T-helper 1 cell treated with Interleukin-12 subunit alpha and Interleukin-12 subunit beta and Interleukin-4 antibody, amounts not matched to agents 30 μg/mL and 1 μg/mL, for 36 hours (primary cell): ENCODE measurements at regions not wholly inside any gene's neighbourhood (a gene's known extent, or its start where the extent isn't known, plus 50 kb on each side); places are given as distances from the start of the nearest gene placed in this dataset.

Source experiments
- H3K27ac Mint-ChIP-seq: one replicate; pipeline ENCODE4 v1.8.0; 2021; ENCODE audit warnings: mild to moderate bottlenecking, mixed read lengths
- H3K27me3 Mint-ChIP-seq: one replicate; pipeline ENCODE4 v1.8.0; 2021; ENCODE audit warnings: low read depth, mixed read lengths
- H3K36me3 Mint-ChIP-seq: one replicate; pipeline ENCODE4 v1.8.0; 2021; ENCODE audit warnings: low read depth, mixed read lengths
- H3K4me1 Mint-ChIP-seq: one replicate; pipeline ENCODE4 v1.8.0; 2021; ENCODE audit warnings: low read depth, mixed read lengths
- H3K4me3 Mint-ChIP-seq: one replicate; pipeline ENCODE4 v1.8.0; 2021; ENCODE audit warnings: mild to moderate bottlenecking, moderate library complexity, mixed read lengths
- H3K9me3 Mint-ChIP-seq: one replicate; pipeline ENCODE4 v1.8.0; 2021; ENCODE audit warnings: mixed read lengths

- H3K4me3 Mint-ChIP-seq = no peak overlapping the region
- H3K9me3 Mint-ChIP-seq = peaks cover 11% of the 10 kb centered on the region
- H3K4me1 Mint-ChIP-seq = no peaks in the 10 kb centered on the region
- H3K27me3 Mint-ChIP-seq = no peaks in the 10 kb centered on the region
- no peak overlapping the region for H3K27ac Mint-ChIP-seq
- H3K36me3 Mint-ChIP-seq = no peaks in the 10 kb centered on the region
These were observed 406.2 kb downstream of the EFNB2 start for GRCh38 chr13:106129273-106129672.

GRCh38 chr13:106122234-106122633 is 413.2 kb downstream of the EFNB2 start:
- no peaks in the 10 kb centered on the region for H3K9me3 Mint-ChIP-seq
- H3K27me3 Mint-ChIP-seq = no peaks in the 10 kb centered on the region
- H3K4me1 Mint-ChIP-seq = no peaks in the 10 kb centered on the region
- no peak overlapping the region for H3K27ac Mint-ChIP-seq
- no peak overlapping the region for H3K4me3 Mint-ChIP-seq
- H3K36me3 Mint-ChIP-seq = no peaks in the 10 kb centered on the region

GRCh38 chr13:106121173-106121754 is 414.2 kb downstream of the EFNB2 start:
- Mint-ChIP-seq H3K27ac (no peak overlapping the region), H3K27me3 (no peaks in the 10 kb centered on the region), H3K4me3 (no peak overlapping the region), H3K36me3 (no peaks in the 10 kb centered on the region), H3K9me3 (no peaks in the 10 kb centered on the region), H3K4me1 (no peaks in the 10 kb centered on the region)

- no peak overlapping the region for H3K27ac Mint-ChIP-seq
- H3K4me3 Mint-ChIP-seq = no peak overlapping the region
- no peaks in the 10 kb centered on the region for H3K27me3 Mint-ChIP-seq
- no peaks in the 10 kb centered on the region for H3K36me3 Mint-ChIP-seq
- no peaks in the 10 kb centered on the region for H3K4me1 Mint-ChIP-seq
- H3K9me3 Mint-ChIP-seq = no peaks in the 10 kb centered on the region
These were observed 416.5 kb downstream of the EFNB2 start for GRCh38 chr13:106118996-106119395.

GRCh38 chr13:106118050-106118449 is 417.4 kb downstream of the EFNB2 start:
- Mint-ChIP-seq H3K36me3 (no peaks in the 10 kb centered on the region), H3K4me3 (no peak overlapping the region), H3K27ac (no peak overlapping the region), H3K4me1 (no peaks in the 10 kb centered on the region), H3K27me3 (no peaks in the 10 kb centered on the region), H3K9me3 (no peaks in the 10 kb centered on the region)

- H3K4me3 Mint-ChIP-seq = no peak overlapping the region
- H3K27ac Mint-ChIP-seq = no peak overlapping the region
- H3K4me1 Mint-ChIP-seq = no peaks in the 10 kb centered on the region
- H3K9me3 Mint-ChIP-seq = no peaks in the 10 kb centered on the region
- no peaks in the 10 kb centered on the region for H3K27me3 Mint-ChIP-seq
- no peaks in the 10 kb centered on the region for H3K36me3 Mint-ChIP-seq
These were observed 417.8 kb downstream of the EFNB2 start for GRCh38 chr13:106117640-106118039.

GRCh38 chr13:106117035-106117434 is 418.4 kb downstream of the EFNB2 start:
- Mint-ChIP-seq H3K9me3 (no peaks in the 10 kb centered on the region), H3K27ac (no peak overlapping the region), H3K36me3 (no peaks in the 10 kb centered on the region), H3K4me3 (no peak overlapping the region), H3K27me3 (no peaks in the 10 kb centered on the region), H3K4me1 (no peaks in the 10 kb centered on the region)

- no peaks in the 10 kb centered on the region for H3K9me3 Mint-ChIP-seq
- no peak overlapping the region for H3K4me3 Mint-ChIP-seq
- H3K27me3 Mint-ChIP-seq = no peaks in the 10 kb centered on the region
These were observed 420.4 kb downstream of the EFNB2 start for GRCh38 chr13:106115081-106115480.

GRCh38 chr13:106113796-106114195 is 421.7 kb downstream of the EFNB2 start:
- H3K9me3 Mint-ChIP-seq = no peaks in the 10 kb centered on the region
- H3K27ac Mint-ChIP-seq = no peak overlapping the region
- no peak overlapping the region for H3K4me3 Mint-ChIP-seq
- H3K27me3 Mint-ChIP-seq = no peaks in the 10 kb centered on the region
- no peaks in the 10 kb centered on the region for H3K4me1 Mint-ChIP-seq
- H3K36me3 Mint-ChIP-seq = no peaks in the 10 kb centered on the region

More at GRCh38 chr13:106115081-106115480, 420.4 kb downstream of the EFNB2 start:
- Mint-ChIP-seq H3K36me3 (no peaks in the 10 kb centered on the region), H3K27ac (no peak overlapping the region), H3K4me1 (no peaks in the 10 kb centered on the region)

GRCh38 chr13:106112191-106112590 is 423.3 kb downstream of the EFNB2 start:
- Mint-ChIP-seq H3K4me3 (no peak overlapping the region), H3K9me3 (no peaks in the 10 kb centered on the region), H3K36me3 (no peaks in the 10 kb centered on the region), H3K4me1 (no peaks in the 10 kb centered on the region), H3K27me3 (no peaks in the 10 kb centered on the region), H3K27ac (no peak overlapping the region)

- no peak overlapping the region for H3K27ac Mint-ChIP-seq
- no peaks in the 10 kb centered on the region for H3K27me3 Mint-ChIP-seq
- H3K36me3 Mint-ChIP-seq = no peaks in the 10 kb centered on the region
- no peaks in the 10 kb centered on the region for H3K9me3 Mint-ChIP-seq
- no peak overlapping the region for H3K4me3 Mint-ChIP-seq
- no peaks in the 10 kb centered on the region for H3K4me1 Mint-ChIP-seq
These were observed 425.1 kb downstream of the EFNB2 start for GRCh38 chr13:106110241-106110855.

- Mint-ChIP-seq H3K36me3 (no peaks in the 10 kb centered on the region), H3K4me3 (no peak overlapping the region), H3K27ac (no peak overlapping the region), H3K9me3 (no peaks in the 10 kb centered on the region), H3K27me3 (no peaks in the 10 kb centered on the region), H3K4me1 (no peaks in the 10 kb centered on the region)
These were observed 426.1 kb downstream of the EFNB2 start for GRCh38 chr13:106109391-106109791.

- no peaks in the 10 kb centered on the region for H3K36me3 Mint-ChIP-seq
- no peaks in the 10 kb centered on the region for H3K9me3 Mint-ChIP-seq
- no peak overlapping the region for H3K4me3 Mint-ChIP-seq
- no peaks in the 10 kb centered on the region for H3K4me1 Mint-ChIP-seq
- no peak overlapping the region for H3K27ac Mint-ChIP-seq
- H3K27me3 Mint-ChIP-seq = no peaks in the 10 kb centered on the region
These were observed 427.1 kb downstream of the EFNB2 start for GRCh38 chr13:106108346-106108745.

GRCh38 chr13:106107061-106107460 is 428.4 kb downstream of the EFNB2 start:
- Mint-ChIP-seq H3K36me3 (no peaks in the 10 kb centered on the region), H3K27ac (no peak overlapping the region), H3K4me3 (no peak overlapping the region), H3K9me3 (no peaks in the 10 kb centered on the region), H3K27me3 (no peaks in the 10 kb centered on the region), H3K4me1 (no peaks in the 10 kb centered on the region)

GRCh38 chr13:106105153-106105552 is 430.3 kb downstream of the EFNB2 start:
- no peaks in the 10 kb centered on the region for H3K36me3 Mint-ChIP-seq
- H3K27ac Mint-ChIP-seq = no peak overlapping the region
- H3K4me3 Mint-ChIP-seq = no peak overlapping the region
- no peaks in the 10 kb centered on the region for H3K27me3 Mint-ChIP-seq
- no peaks in the 10 kb centered on the region for H3K9me3 Mint-ChIP-seq
- no peaks in the 10 kb centered on the region for H3K4me1 Mint-ChIP-seq
